HCT116 (cell line): ENCODE measurements at regions not wholly inside any gene's neighbourhood (a gene's known extent, or its start where the extent isn't known, plus 50 kb on each side); places are given as distances from the start of the nearest gene placed in this dataset.

Source experiments
- ATAC-seq: fragments of 200-7000 bp; cut with Tn5 transposase; 2 replicates; pipeline ENCODE4 v1.9.1; 2020; ENCODE audit warnings: mild to moderate bottlenecking, moderate library complexity
- BruUV-seq: library from RNA; stranded (reverse); fragments of 400-500 nt; replicated peaks from 2 replicates; lab custom pipeline; 2021; lab: Mats Ljungman, UMichigan
- CTCF ChIA-PET: fragments of 300-600 bp; sonication (Branson Sonifier 250); formaldehyde crosslinking; loops from one replicate; lab custom pipeline; 2021; ENCODE audit warnings: antibody characterized with exemption; lab: Charles Lee
- POLR2A ChIA-PET: fragments of 300-600, 350-600 bp; sonication (Branson Sonifier 250); formaldehyde crosslinking; loops from one replicate; lab custom pipeline; 2021; ENCODE audit warnings: antibody characterized with exemption; lab: Charles Lee
- RAD21 ChIA-PET, 2 experiments: fragments of 300-600 bp; sonication (Branson Sonifier 250); formaldehyde crosslinking; loops; one replicate each; lab custom pipeline; 2023; ENCODE audit warnings: low total read pairs in 2 of 2; ENCODE audit not compliant: uncharacterized antibody in 2 of 2, unreplicated experiment in 2 of 2, low non-redundant PET in 1 of 2; lab: Charles Lee
- DNase-seq: peaks from one replicate; pipeline ENCODE4 v3.0.0-alpha.2; 2010; ENCODE audit warnings: low read depth, low spot score
- H2AFZ ChIP-seq: fragments of 200-600 bp; shearing (Covaris generic), sonication (generic); 2 replicates; pipeline ENCODE4 v1.6.1; 2017; ENCODE audit warnings: low read depth, mixed run types, mixed read lengths, antibody characterized with exemption, low read length; ENCODE audit not compliant: poor library complexity, severe bottlenecking
- H3K27ac ChIP-seq: 2 replicates; pipeline ENCODE4 v1.5.1; 2012; ENCODE audit warnings: low read depth, low read length
- H3K27me3 ChIP-seq: fragments of 200-600 bp; sonication (generic); 2 replicates; pipeline ENCODE4 v1.6.1; 2016; ENCODE audit warnings: mixed run types, low read length, mixed read lengths; ENCODE audit not compliant: insufficient read depth
- H3K36me3 ChIP-seq, 2 experiments: fragments of 200-500 bp in 1 of 2; fragments of 200-600 bp in 1 of 2; sonication (Bioruptor generic) in 1 of 2; sonication (generic) in 1 of 2; 2 replicates each; pipeline versions ENCODE4 v1.5.1 to v1.6.1; 2014 to 2016; ENCODE audit warnings: low read length in 2 of 2, inconsistent platforms in 1 of 2, mixed read lengths in 1 of 2, mixed run types in 1 of 2; ENCODE audit not compliant: insufficient read depth in 2 of 2, control insufficient read depth in 1 of 2
- H3K4me1 ChIP-seq, 2 experiments: fragments of 200-600 bp in 1 of 2; sonication (generic) in 1 of 2; 2 replicates each; pipeline versions ENCODE4 v1.5.1 to v1.6.1; 2012 to 2017; ENCODE audit warnings: low read length in 2 of 2, inconsistent platforms in 1 of 2, mild to moderate bottlenecking in 1 of 2, mixed read lengths in 1 of 2, mixed run types in 1 of 2, moderate library complexity in 1 of 2; ENCODE audit not compliant: insufficient read depth in 2 of 2, control insufficient read depth in 1 of 2
- H3K4me2 ChIP-seq: fragments of 200-600 bp; sonication (generic); 2 replicates; pipeline ENCODE4 v1.6.1; 2017; ENCODE audit warnings: mixed run types, low read length, mixed read lengths
- H3K4me3 ChIP-seq, 2 experiments: fragments of 200-600 bp in 1 of 2; sonication (generic) in 1 of 2; replicated peaks in 1 of 2; 2 replicates each; pipeline ENCODE4 v1.5.1; 2011 to 2016; ENCODE audit warnings: low read length in 2 of 2, control low read depth in 1 of 2, low read depth in 1 of 2, mild to moderate bottlenecking in 1 of 2, mixed read lengths in 1 of 2, mixed run types in 1 of 2
- H3K79me2 ChIP-seq: fragments of 200-600 bp; sonication (generic); 2 replicates; pipeline ENCODE4 v1.6.1; 2017; ENCODE audit warnings: mild to moderate bottlenecking, mixed run types, low read length, moderate library complexity, mixed read lengths; ENCODE audit not compliant: insufficient read depth
- H3K9ac ChIP-seq: fragments of 200-600 bp; sonication (generic); 2 replicates; pipeline ENCODE4 v1.6.1; 2016; ENCODE audit warnings: low read length, mixed read lengths
- H3K9me2 ChIP-seq: fragments of 200-600 bp; sonication (generic), shearing (Covaris generic); 2 replicates; pipeline ENCODE4 v1.6.1; 2017; ENCODE audit warnings: mixed run types, mild to moderate bottlenecking, moderate library complexity; ENCODE audit not compliant: insufficient read depth
- H3K9me3 ChIP-seq, 2 experiments: fragments of 200-500 bp in 1 of 2; fragments of 200-600 bp in 1 of 2; sonication (Bioruptor generic) in 1 of 2; sonication (generic) in 1 of 2; 2 replicates each; pipeline ENCODE4 v1.6.1; 2014 to 2017; ENCODE audit warnings: low read length in 2 of 2, mixed read lengths in 2 of 2, inconsistent platforms in 1 of 2, low read depth in 1 of 2, mild to moderate bottlenecking in 1 of 2, mixed run types in 1 of 2, moderate library complexity in 1 of 2; ENCODE audit not compliant: control insufficient read depth in 1 of 2, insufficient read depth in 1 of 2
- H4K20me1 ChIP-seq: fragments of 200-600 bp; sonication (generic), shearing (Covaris generic); 2 replicates; pipeline ENCODE4 v1.6.1; 2017; ENCODE audit warnings: mixed run types, mild to moderate bottlenecking, moderate library complexity; ENCODE audit not compliant: insufficient read depth
- ATF3 ChIP-seq: IDR thresholded peaks from 2 replicates; pipeline ENCODE4 v1.6.1; 2012
- REST ChIP-seq: IDR thresholded peaks from 2 replicates; pipeline ENCODE4 v1.6.1; 2012; ENCODE audit warnings: low read depth
- YY1 ChIP-seq: IDR thresholded peaks from 2 replicates; pipeline ENCODE4 v1.6.1; 2011; ENCODE audit warnings: low read length, low read depth, moderate library complexity, mild to moderate bottlenecking; ENCODE audit not compliant: insufficient replicate concordance; ENCODE audit errors: extremely low read depth
- ZBTB33 ChIP-seq: IDR thresholded peaks from 2 replicates; pipeline ENCODE4 v1.6.1; 2011; ENCODE audit warnings: mild to moderate bottlenecking, low read length, moderate library complexity; ENCODE audit not compliant: insufficient replicate concordance; ENCODE audit errors: extremely low read depth
- intact Hi-C: fragments of 100-400 bp; cut with micrococcal nuclease; formaldehyde crosslinking; loops from 2 replicates; pipeline ENCODE4 v1.10.0; 2022

- Histone ChIP-seq H3K9ac (no peak overlapping the region), H2AFZ (no peak overlapping the region), H3K9me2 (no peaks in the 10 kb centered on the region), H3K27me3 (no peaks in the 10 kb centered on the region), H3K4me2 (no peak overlapping the region), H3K36me3 (no peaks in the 10 kb centered on the region), H3K79me2 (no peaks in the 10 kb centered on the region), H4K20me1 (no peaks in the 10 kb centered on the region), H3K4me3 (no peak overlapping the region), H3K27ac (no peak overlapping the region)
- ChIA-PET POLR2A (no interaction called here), RAD21 (no interaction called here), CTCF (no interaction called here)
- BruUV-seq, result no TSS peak
- intact Hi-C loops, result no loop called here
- DNase-seq (no peak), ATAC-seq (no peak)
- TF ChIP-seq ATF3 (no peak), YY1 (no peak), REST (no peak), ZBTB33 (no peak)
- TF ChIP-seq, all 23 proteins: peak for 0
- Histone ChIP-seq H3K9me3 (peaks cover 6 to 22% of the 10 kb centered on the region in 2 experiments; a peak in 2 of 4 replicates), H3K4me1 (no peaks in the 10 kb centered on the region)
Observed at GRCh38 chr5:63564789-63565188, 397.5 kb downstream of the HTR1A start.
